Esophagus muscularis mucosa (tissue), 4 donors: ENCODE measurements at regions not wholly inside any gene's neighbourhood (a gene's known extent, or its start where the extent isn't known, plus 50 kb on each side); places are given as distances from the start of the nearest gene placed in this dataset.

Experiments used
- DNase-seq: peaks from one replicate; pipeline ENCODE4 v3.0.0-alpha.2; 2017; ENCODE audit errors: extremely low spot score
- H3K27ac ChIP-seq, 4 donors: fragments of 200-600 bp; sonication (generic); replicated peaks in 1 of 4; 1 replicate in 3 of 4; 2 replicates in 1 of 4; pipeline ENCODE4 v1.5.1; 2016 to 2019; ENCODE audit warnings: mild to moderate bottlenecking in 1 of 4
- H3K27me3 ChIP-seq, 4 donors: fragments of 200-600 bp; sonication (generic); one replicate each; pipeline versions ENCODE4 v1.5.1 to v1.6.0; 2016 to 2019
- H3K36me3 ChIP-seq, 4 donors: fragments of 200-600 bp; sonication (generic); one replicate each; pipeline ENCODE4 v1.5.1; 2016 to 2019
- H3K4me1 ChIP-seq, 4 donors: fragments of 200-600 bp; sonication (generic); one replicate each; pipeline ENCODE4 v1.5.1; 2016 to 2019
- H3K4me3 ChIP-seq, 4 donors: fragments of 200-600 bp; sonication (generic); 1 replicate in 2 of 4; 2 replicates in 2 of 4; pipeline ENCODE4 v1.5.1; 2016 to 2019; ENCODE audit warnings: mild to moderate bottlenecking in 4 of 4, moderate library complexity in 1 of 4
- H3K9me3 ChIP-seq, 4 donors: fragments of 200-600 bp; sonication (generic); 1 replicate in 3 of 4; 2 replicates in 1 of 4; pipeline ENCODE4 v1.5.1; 2016 to 2019
- CTCF ChIP-seq, 3 experiments: fragments of 200-600 bp in 2 of 3; fragments of 450-650 bp in 1 of 3; sonication (generic) in 2 of 3; IDR thresholded peaks; one replicate each; pipeline ENCODE4 v1.5.1; 2017 to 2019; ENCODE audit warnings: antibody characterized with exemption in 3 of 3, mild to moderate bottlenecking in 2 of 3, moderate library complexity in 1 of 3
- EP300 ChIP-seq: sonication (generic); formaldehyde crosslinking; IDR thresholded peaks from one replicate; pipeline ENCODE4 v1.6.1; 2017; ENCODE audit warnings: antibody characterized with exemption
- POLR2A ChIP-seq: fragments of 450-650 bp; IDR thresholded peaks from one replicate; pipeline ENCODE4 v1.6.1; 2017; ENCODE audit warnings: antibody characterized with exemption, moderate library complexity, mild to moderate bottlenecking, low read depth
- POLR2AphosphoS5 ChIP-seq, 2 donors: sonication (generic); formaldehyde crosslinking; IDR thresholded peaks; one replicate each; pipeline ENCODE4 v1.6.1; 2017; ENCODE audit warnings: antibody characterized with exemption in 2 of 2
- WGBS: methylation state at CpG from one replicate; pipeline ENCODE4 v1.1.5; 2018; 5-methylcytosine and 5-hydroxymethylcytosine counted together
- intact Hi-C: fragments of 100-400 bp; cut with DNase I; formaldehyde crosslinking; loops from one replicate; pipeline ENCODE4 v1.15.1; 2023

DNA sequence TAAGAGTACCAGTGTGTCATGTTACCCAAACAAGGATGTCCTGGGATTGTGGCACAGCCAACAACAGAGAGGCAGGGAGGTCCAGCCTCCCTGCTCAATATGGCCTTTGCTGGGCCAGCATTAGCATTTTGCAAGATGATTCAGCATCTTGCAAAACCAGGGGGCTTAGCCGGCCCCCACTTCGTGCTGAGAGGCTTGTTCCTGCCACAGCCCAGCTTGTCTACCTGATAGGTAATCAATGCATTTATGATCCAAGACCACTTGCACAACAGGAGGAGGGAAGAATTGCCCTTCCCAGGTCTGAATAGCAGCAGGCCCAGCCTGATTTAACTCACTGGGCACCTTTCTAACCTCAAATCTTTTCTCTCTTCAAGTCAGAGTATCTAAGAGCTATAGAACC, 189.0 kb upstream of the SYT13 start:
- WGBS, result 65% methylated on average over 2 of the region's 2 CpGs

DNA sequence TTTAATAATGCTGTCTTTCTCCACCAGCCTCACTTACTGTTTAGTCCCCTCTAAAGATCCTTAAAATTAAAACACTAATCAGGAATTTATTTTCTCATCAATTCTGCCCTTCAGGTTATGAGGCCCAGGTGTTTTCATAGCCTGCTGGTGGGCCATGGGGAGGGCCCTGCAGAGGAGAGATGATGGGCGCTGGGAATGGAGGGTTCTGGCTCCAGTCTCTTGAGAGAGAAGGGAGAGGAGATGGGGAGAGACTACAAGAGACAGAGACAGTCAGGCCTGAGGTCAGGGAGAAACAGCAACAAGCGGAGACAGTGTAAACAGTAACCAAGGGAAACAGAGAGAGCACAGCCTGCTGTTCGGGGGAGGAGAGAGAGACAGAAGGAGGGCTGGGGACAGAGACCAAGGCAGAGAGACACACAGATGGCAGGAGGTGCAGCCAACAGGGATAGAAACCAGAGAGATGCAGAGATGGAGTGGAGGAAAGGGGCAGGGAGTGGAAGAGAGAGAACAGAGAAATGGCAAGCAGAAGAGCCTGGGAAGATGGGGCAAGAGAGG, 187.3 kb upstream of the SYT13 start:
- WGBS, result 60% methylated on average over 3 of the region's 3 CpGs
- Histone ChIP-seq H3K4me3 (no peak overlapping the region), H3K4me1 (no peaks in the 10 kb centered on the region), H3K36me3 (no peaks in the 10 kb centered on the region), H3K27me3 (peaks cover 0 to 2% (median 0%) of the 10 kb centered on the region in 4 donors), H3K27ac (no peak overlapping the region), H3K9me3 (no peaks in the 10 kb centered on the region)
- intact Hi-C loops, result no loop called here
- DNase-seq, result no peak
- no peak for TF ChIP-seq POLR2AphosphoS5 (IDR thresholded peaks at IDR 0.05)
- TF ChIP-seq CTCF (IDR thresholded peaks at IDR 0.05), result no peak

More for the DNA sequence above, 189.0 kb upstream of the SYT13 start:
- no peak overlapping the region for H3K27ac ChIP-seq
- TF ChIP-seq CTCF (IDR thresholded peaks at IDR 0.05), result no peak
- TF ChIP-seq POLR2AphosphoS5 (IDR thresholded peaks at IDR 0.05), result no peak
- no peak for TF ChIP-seq POLR2A
- TF ChIP-seq EP300, result no peak
- H3K36me3 ChIP-seq, result no peaks in the 10 kb centered on the region
- peaks cover 0 to 7% (median 0%) of the 10 kb centered on the region in 4 donors for H3K27me3 ChIP-seq
- intact Hi-C loops, result no loop called here
- no peaks in the 10 kb centered on the region for H3K4me1 ChIP-seq
- no peak for DNase-seq
- H3K4me3 ChIP-seq, result no peak overlapping the region
- no peaks in the 10 kb centered on the region for H3K9me3 ChIP-seq

DNA sequence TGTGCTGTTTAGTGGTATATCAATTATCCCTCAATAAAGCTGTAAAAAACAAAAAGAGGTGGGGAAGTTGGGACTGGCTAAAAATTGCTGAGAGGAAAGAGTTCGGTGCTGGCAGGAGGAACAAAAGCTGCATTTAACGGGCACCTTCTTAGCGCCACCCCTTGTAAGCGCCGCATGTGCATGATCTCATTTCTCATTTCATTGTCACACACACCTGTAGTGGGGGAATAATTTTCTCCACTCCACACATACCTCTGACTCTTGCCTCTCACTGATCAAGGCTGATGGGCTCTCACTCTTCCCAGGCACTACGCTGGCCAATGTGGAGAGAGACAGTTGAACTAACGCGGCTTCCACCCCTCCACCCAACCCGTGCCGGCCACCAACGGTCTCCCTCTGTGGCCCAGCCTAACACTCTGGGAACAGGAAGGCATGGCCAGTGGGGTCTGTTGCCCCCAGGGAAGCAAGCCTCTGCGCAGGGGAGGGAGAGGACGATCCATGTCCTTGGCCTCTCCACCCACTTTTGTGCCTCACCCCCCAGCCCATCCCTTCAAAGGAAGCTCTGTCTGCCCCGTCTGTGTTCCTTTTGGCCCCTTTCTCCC, 186.7 kb upstream of the SYT13 start:
- intact Hi-C loops, result no loop called here
- Histone ChIP-seq H3K36me3 (no peaks in the 10 kb centered on the region), H3K27me3 (no peaks in the 10 kb centered on the region), H3K27ac (no peak overlapping the region), H3K4me1 (no peaks in the 10 kb centered on the region), H3K9me3 (no peaks in the 10 kb centered on the region), H3K4me3 (no peak overlapping the region)
- no peak for DNase-seq
- 76% methylated on average over 14 of the region's 14 CpGs for WGBS
- TF ChIP-seq POLR2A (no peak), CTCF (IDR thresholded peaks at IDR 0.05) (no peak), POLR2AphosphoS5 (IDR thresholded peaks at IDR 0.05) (no peak)

DNA sequence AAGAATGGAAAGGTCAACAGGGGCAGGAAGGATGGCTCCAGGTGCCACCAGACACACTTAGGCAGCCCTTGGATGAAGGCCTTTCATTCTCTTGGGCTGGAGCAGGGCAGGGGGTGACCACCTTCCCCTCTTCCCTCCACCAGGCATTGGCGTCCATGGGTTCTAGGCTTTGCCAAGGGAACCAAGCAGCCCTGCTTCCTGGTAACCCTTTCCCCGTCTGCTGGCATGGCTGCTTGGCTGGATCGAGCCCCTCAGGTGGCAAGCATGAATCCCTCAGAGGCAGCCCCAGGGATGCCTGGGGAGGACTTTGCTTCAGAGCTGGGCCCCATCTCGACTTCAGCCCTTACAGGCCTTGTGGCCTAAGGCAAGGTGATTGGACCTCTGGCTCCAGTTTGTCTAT, 185.1 kb upstream of the SYT13 start:
- H3K36me3 ChIP-seq, result no peaks in the 10 kb centered on the region
- 83% methylated on average over 2 of the region's 4 CpGs for WGBS
- no peaks in the 10 kb centered on the region for H3K4me1 ChIP-seq
- no peaks in the 10 kb centered on the region for H3K9me3 ChIP-seq
- DNase-seq, result no peak
- no peak overlapping the region for H3K27ac ChIP-seq
- intact Hi-C loops, result no loop called here
- TF ChIP-seq POLR2A, result no peak
- no peak for TF ChIP-seq EP300
- TF ChIP-seq CTCF (IDR thresholded peaks at IDR 0.05), result no peak
- TF ChIP-seq POLR2AphosphoS5 (IDR thresholded peaks at IDR 0.05), result no peak
- H3K4me3 ChIP-seq, result no peak overlapping the region
- no peaks in the 10 kb centered on the region for H3K27me3 ChIP-seq

GRCh38 chr11:45470794-45471167, 184.6 kb upstream of the SYT13 start:
- Histone ChIP-seq H3K4me3 (no peak overlapping the region), H3K27ac (no peak overlapping the region), H3K9me3 (no peaks in the 10 kb centered on the region), H3K36me3 (no peaks in the 10 kb centered on the region), H3K27me3 (no peaks in the 10 kb centered on the region), H3K4me1 (no peaks in the 10 kb centered on the region)
- no peak for DNase-seq
- intact Hi-C loops, result no loop called here
- 79% methylated on average over 3 of the region's 3 CpGs for WGBS
- TF ChIP-seq EP300 (no peak), POLR2A (no peak), POLR2AphosphoS5 (IDR thresholded peaks at IDR 0.05) (no peak), CTCF (IDR thresholded peaks at IDR 0.05) (no peak)
